GM11168 (cell line): ENCODE measurements at regions not wholly inside any gene's neighbourhood (a gene's known extent, or its start where the extent isn't known, plus 50 kb on each side); places are given as distances from the start of the nearest gene placed in this dataset.
"Not testable (repeated sequence)": the region's sequence is repeated elsewhere in the genome, so short reads cannot be mapped to it uniquely, and the experiment has no call there.

ENCODE experiments used
- in situ Hi-C: fragments of 300-500 bp; cut with MboI; formaldehyde crosslinking; loops from one replicate; pipeline ENCODE4 v1.12.0; 2022; ENCODE audit warnings: low sequenced_read_pairs; ENCODE audit not compliant: unreplicated experiment

DNA sequence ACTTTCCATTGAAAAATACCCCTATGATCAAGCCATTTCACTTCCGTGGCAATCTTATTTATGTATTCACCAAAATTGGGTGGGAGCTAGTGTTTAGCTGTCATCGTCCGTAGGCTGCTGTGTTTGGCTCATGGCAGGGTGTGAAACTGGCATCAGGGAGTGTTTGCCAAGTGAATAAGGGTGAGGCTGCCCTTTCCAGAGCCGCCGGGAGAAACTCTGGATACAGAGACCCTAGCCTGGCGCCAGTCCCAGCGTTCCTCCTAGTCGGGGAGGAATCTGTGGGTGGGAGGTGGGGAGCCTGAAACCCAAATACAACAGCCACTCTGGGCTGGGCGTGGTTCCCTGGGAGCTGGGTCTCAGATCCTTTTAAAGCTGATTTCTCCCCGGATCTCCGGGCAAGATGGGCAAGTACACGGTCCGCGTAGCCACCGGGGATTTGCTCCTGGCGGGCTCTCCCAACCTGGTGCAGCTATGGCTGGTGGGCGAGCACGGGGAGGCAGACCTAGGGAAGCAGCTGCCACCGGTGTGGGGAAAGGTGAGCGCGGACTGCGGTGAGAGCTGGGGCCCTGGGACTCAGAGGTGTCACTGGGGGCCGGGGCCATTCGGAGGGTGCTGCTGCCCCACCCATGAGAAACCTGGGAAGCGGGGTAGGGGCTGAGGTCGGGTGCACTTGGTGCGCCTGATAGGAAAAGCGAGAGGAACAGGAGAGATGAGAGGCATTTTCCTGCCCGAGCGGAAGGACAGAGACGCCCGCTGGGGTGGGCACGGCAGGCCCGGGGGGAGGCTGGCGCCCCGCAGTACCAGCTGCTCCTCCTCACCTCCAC, 62.1 kb upstream of the TEKT1 start:
- in situ Hi-C loops: no loop called here

DNA sequence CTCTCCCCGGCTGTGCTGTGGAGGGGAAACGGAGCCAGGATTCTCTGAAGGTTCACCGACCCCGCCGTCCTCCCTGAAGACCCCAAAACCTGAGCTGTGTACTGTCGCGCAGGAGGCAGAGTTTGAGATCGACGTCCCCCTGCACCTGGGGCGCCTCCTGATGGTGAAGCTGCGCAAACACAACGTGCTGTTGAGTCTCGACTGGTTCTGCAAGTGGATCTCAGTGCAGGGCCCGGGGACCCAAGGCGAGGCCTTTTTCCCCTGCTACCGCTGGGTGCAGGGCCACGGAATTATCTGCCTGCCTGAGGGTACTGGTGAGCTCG, 62.6 kb upstream of the TEKT1 start:
- in situ Hi-C loops: no loop called here

- in situ Hi-C loops: no loop called here
These were observed 69.6 kb upstream of the TEKT1 start for GRCh38 chr17:6901086-6901485.

- in situ Hi-C loops: no loop called here
These were observed 71.9 kb upstream of the TEKT1 start for GRCh38 chr17:6903326-6903900.

- in situ Hi-C loops: no loop called here
These were observed 77.3 kb upstream of the TEKT1 start for GRCh38 chr17:6908807-6909206.

GRCh38 chr17:6910987-6911603, 79.6 kb upstream of the TEKT1 start:
- in situ Hi-C loops: loop anchor here (5.0 kb wide), 1 partner anchor 96 kb away; no protein-coding TSS in a partner anchor

DNA sequence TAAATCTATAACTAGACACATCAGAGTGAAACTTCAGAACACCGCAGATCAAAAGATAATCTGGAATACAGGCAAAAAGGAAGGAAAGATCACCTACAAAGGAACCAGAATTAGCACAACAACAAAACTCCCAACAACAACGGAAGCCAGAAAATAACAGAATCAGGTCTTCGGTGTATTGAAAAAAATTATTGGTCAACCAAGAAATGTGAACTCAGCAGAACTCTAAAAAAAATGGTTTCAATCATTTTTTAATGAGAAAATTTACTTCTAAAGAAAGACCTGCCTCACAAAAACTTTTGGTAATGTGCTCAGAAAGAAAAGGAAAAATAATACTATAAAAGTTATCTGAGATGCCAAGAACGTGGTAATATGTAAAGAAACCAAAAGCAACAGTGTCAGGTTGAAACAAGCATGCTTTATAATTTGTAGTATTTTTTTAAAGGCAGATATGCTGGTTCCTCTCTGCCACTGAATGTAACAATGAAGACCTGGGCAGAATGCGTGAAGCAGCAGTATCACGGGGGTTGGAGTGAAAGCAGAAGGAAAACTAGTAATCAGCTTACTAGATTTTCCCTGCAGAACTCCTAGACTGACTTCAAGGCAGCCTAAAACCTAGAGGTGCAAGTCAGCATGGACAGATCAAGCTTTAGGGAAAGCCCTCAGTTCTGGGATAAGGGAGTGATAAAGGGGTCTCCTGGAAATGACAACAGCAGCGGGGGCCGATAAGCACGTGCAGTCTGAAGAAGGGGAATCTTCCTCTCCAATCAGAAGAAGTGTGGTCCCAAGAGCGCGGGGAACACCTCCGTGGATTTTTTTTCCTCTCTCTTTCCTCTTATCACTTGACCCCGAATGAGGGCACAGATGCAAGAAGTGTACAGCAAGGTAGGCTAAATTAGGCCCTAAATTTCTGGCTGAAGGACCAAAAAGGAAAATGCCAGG, 80.9 kb upstream of the TEKT1 start:
- in situ Hi-C loops: loop anchor here (5.0 kb wide), 1 partner anchor 95 kb away; no protein-coding TSS in a partner anchor

DNA sequence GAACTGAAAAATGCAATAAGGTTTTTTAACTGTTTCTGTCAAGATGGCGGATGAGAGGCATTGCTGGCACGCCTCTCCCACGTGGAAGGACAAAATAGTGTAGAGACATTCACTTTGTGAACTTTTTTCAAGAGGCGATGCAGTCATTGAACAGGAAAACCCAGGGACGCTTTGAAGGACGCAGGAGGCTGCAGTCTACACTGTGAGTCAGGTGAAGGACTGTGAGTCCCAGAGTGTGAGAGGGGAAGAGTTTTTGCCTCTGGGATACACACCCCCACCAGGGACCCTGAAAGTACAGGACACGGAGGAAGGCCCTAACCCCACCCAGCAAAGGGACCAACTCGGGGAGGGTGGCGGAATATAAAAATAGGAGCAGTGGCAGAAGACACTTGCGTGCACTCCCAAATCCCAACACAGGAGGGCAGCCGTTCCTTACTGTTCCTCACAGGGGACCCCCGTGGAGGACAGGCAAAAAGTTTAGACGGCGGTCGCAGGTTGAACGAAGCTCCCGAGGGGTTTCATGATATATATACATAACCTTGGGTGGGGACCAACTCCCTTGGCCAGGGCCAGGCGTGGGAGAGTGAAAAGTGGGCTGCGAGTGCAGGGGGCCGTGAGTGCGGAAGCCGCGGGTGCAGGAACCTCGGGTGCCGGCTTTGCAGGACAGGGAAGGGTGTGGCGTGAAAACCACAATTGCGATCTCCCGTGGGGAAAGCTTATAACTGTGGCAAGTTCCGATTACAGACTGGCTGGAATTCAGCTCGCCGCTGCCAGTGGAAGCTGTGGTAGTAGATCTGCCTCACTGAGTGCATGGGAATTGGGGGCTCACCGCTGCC, 82.0 kb upstream of the ALOX12 start:
- in situ Hi-C loops: loop anchor here (5.0 kb wide), 1 partner anchor 93 kb away; no protein-coding TSS in a partner anchor

GRCh38 chr17:6914711-6915110, 81.1 kb upstream of the ALOX12 start:
- in situ Hi-C loops: loop anchor here (5.0 kb wide), 1 partner anchor 93 kb away; no protein-coding TSS in a partner anchor

DNA sequence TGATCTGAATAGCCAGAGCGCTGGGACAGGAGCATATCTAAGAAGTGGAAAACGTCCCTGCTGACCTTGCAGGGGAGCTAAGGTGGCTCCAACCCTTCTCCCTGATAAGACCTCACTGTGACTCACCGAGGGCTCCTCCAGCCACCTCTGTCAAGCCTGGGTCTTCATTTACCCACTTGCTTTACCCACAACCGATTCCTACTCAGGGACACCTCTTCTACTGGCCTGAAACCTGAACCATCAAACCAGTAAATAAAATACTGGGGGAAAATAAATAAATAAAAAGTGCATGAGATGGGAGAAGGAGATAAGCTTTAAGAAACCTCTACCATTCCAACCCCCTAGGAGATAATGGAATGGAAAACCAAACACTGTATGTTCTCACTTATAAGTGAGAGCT, 80.2 kb upstream of the ALOX12 start:
- in situ Hi-C loops: no loop called here

DNA sequence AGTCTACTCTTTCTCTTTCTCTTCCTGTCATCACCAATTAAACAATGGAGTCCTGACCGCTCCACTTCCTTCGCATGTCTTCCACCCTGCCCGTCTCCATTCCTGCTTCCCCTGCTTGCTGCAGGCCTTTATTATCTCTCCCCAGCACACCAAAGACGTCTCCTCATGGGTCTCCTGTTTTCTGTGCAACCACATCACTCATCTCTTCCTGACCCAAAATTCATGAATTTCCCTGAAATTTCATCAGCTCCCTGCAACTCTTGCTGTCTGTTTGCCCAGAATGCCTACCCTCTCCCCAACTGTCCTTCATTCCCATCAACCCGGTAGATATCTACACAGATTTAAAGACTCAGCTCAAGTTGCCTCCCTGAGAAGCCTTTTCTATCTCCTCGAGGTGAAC, 76.7 kb upstream of the ALOX12 start:
- in situ Hi-C loops: no loop called here

DNA sequence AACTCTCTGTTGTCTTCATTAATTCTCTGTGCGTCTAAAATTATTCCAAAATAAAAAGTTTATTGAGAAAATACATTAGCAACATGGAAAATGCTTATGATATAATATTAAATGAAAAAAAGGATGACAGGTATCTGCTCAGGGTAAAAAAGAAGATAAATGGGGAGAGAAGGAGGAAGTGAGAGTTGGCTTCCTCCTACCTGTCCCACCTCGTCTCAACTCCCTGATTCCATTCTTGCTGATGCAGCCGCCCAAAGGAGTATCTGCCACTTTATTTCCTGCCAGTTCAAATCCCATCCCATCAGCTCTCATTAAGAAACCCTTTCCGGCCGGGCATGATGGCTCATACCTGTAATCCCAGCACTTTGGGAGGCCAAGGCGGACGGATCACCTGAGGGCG, 72.5 kb upstream of the ALOX12 start:
- in situ Hi-C loops: no loop called here

GRCh38 chr17:6924208-6924607, 71.6 kb upstream of the ALOX12 start:
- in situ Hi-C loops: no loop called here

GRCh38 chr17:6926667-6927066, 69.2 kb upstream of the ALOX12 start:
- in situ Hi-C loops: no loop called here

DNA sequence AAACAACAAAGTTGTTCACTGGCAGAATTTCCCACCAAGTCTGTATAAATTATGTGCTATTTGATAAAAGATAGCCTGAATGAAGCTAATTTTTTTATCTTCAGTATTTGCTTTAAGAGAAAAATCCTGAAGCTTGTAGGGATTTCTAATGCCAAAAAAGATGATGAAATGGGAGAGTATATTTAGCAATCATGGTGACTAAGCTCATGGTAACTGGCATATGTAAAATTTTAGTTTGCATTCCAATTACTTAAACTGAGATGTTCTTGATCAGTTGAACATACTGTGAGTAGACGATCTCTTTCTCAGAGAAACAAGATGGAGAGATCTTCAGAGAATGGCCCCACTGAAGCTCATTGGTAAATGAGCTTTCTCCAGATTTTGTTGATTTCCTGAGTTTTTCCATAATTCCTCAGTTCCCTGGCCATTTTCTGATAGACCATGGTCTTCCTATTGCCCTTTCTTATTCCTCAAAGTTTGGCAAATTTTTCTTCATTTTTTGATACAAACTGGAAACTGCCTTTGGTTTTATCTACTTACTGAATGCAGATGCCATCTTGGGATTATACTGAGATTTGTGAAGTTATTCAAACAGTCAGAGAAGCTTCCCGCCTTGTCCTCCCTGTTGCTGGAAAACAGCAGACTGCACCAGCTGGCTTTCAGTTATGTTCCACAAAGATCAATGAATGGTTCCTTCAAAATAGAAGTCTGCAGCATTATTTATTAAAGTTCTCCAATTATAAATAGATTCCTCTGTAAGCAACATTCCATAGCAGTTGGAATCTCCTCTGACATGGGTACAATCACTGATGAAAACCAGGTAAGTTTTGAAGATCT, 68.3 kb upstream of the ALOX12 start:
- in situ Hi-C loops: no loop called here

DNA sequence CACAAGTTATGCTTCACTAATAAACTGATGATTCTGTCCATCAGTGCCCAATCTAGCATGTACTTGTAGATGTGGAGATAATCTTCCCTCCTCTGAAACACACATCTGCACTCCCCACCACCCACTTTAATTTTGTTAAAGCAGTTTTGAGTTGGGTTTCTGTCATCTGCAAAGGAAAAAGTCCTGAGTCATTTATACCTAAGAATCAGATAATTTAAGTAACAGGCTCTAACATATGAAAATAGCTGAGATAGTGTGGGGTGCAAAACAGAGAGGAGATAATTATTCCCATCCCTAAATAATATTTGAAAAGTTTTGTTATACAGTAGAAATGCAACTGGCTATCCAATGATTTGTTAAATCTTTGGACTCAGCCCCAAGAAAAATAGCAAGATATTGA, 67.7 kb upstream of the ALOX12 start:
- in situ Hi-C loops: no loop called here

- in situ Hi-C loops: no loop called here
These were observed 65.1 kb upstream of the ALOX12 start for GRCh38 chr17:6930749-6931148.

DNA sequence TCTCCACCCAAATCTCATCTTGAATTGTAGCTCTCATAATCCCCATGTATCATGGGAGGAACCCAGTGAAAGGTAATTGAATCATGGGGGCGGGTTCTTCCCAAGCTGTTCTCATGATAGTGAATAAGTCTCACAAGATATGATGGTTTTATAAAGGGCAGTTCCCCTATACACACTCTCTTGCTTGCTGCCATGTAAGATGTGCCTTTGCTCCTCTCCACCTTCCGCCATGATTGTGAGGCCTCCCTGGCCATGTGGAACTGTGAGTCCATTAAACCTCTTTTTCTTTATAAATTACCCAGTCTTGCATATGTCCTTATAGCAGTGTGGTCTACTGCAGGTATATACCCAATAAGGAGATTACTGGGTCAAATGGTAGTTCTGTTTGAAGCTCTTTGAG, 61.3 kb upstream of the ALOX12 start:
- in situ Hi-C loops: not testable (repeated sequence)
